GM19239 (cell line): ENCODE measurements at regions not wholly inside any gene's neighbourhood (a gene's known extent, or its start where the extent isn't known, plus 50 kb on each side); places are given as distances from the start of the nearest gene placed in this dataset.

Experiments
- DNase-seq: peaks from one replicate; pipeline ENCODE4 v3.0.0; 2011; ENCODE audit warnings: low spot score; ENCODE audit not compliant: insufficient read length
- FAIRE-seq: peaks from 2 replicates; lab custom pipeline; 2011; peaks lifted over from hg19 to GRCh38; lab: Jason Lieb, UNC

- FAIRE-seq (no peak), DNase-seq (no peak)
These were observed 548.8 kb downstream of the PTPRU start for GRCh38 chr1:29785137-29785527.

- no peak for DNase-seq
- no peak for FAIRE-seq
These were observed 548.2 kb downstream of the PTPRU start for GRCh38 chr1:29784276-29785136.

GRCh38 chr1:29783508-29784275 is 547.4 kb downstream of the PTPRU start:
- FAIRE-seq (no peak), DNase-seq (no peak)

DNA sequence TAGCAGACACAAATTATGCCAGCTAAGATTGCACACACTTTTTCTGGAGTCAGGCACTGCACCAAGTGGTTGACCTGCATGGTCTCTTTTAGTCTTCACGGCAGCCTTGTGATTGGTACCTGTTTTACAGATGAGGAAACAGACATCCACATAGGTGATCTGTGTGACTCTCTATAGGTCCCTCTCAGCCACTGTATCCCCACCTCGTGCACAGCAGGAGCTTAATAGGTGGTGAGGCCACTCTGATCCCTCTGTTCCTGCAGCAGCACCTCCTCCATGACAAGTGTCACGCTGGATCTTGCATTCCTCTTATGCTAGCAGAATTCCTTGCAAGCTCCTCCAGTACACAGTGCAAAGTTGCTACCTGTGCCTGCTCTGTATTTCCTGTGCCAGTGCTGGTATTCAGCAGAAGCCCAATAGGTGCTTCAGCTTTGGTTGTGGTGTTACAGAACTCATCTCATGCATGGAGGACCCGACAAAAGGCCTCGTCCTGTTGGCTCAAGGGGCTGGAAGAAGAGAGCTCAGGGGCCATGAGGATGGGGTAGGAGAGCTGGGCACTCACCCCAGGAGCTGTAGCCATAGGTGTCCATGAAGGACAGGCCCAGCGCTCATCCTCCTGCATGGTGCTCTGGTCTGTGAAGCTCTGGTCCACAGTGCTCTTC is 546.7 kb downstream of the PTPRU start:
- DNase-seq = no peak
- no peak for FAIRE-seq

DNA sequence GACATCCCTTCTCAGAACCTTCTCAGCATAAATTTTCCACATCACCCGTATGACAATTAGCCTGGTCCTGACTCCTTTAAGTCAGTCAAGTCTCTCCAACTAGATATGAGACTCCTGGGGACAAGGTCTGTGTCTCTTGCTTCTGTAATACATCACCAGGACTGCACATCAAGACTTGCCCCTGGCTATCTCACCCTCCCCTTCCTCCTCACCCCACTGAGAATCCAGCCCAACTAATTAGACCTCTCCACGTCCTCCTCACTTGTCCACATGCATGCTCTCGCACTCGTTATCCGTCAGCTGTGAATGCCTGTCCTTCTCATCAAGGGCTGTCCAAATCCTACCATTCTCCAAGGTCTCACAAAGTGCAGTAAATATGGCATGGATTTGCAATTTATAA is 542.8 kb downstream of the PTPRU start:
- FAIRE-seq = no peak
- DNase-seq = no peak

GRCh38 chr1:29777522-29777921 is 541.2 kb downstream of the PTPRU start:
- no peak for FAIRE-seq
- no peak for DNase-seq

- no peak for FAIRE-seq
- no peak for DNase-seq
These were observed 538.0 kb downstream of the PTPRU start for GRCh38 chr1:29774355-29774754.

DNA sequence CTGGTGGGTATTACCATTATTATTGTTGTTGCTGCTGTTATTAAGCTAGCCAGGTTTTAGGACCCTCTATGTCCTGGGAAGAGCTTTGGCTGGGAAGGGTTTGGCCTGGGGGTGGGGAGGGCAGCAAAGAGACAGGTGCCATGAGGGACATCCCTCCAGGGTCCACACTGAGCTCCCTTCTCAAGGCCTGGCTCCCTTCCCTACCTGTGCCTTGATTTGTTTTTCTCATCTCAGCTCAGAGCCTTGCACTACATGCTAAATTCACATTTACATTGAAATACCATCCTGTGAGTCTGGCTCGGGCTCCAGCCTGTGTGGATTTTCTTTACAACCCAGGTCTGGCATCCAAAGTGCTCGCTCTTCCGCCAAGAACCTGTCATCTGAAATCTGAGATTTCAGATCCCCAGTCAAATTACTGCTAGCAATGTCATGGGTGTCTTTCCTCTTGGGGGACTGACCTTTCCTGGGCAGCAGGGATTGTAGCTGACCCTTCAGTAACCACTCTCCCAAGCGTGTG is 536.3 kb downstream of the PTPRU start:
- DNase-seq (no peak), FAIRE-seq (no peak)

DNA sequence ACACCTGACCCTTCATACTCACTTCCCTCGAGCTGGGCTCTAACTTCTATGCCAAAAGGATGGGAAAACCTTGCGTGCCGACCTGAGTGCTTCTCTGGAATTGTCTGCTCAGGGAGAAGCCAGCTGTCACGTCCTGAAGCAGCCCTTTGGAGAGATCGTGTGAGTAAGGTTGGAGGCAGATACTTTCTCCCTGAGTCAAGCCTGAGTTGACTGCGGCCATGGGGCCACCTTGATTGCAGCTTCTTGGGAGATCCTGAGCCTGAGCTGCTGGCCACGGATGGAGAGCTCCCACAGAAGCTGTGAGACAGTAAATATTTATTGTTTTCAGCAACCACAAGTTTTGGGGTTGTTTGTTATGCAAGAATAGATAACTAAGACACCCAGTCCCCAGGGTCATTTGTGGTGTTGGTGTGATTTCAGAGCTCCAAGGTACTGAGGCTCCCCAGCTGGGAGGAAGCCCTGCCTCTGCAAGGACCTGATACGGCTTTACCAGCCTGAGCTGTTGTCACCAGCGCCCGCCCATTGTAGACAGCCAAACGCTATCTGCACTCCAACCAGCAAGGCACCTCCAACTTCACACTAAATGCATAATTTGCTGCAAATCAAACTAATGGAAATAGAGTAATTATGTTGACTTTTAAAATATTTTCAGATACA is 531.6 kb downstream of the PTPRU start:
- FAIRE-seq = no peak
- DNase-seq = no peak

GRCh38 chr1:29767088-29767685 is 530.9 kb downstream of the PTPRU start:
- no peak for DNase-seq
- FAIRE-seq = no peak

GRCh38 chr1:29762635-29763034 is 526.3 kb downstream of the PTPRU start:
- FAIRE-seq (no peak), DNase-seq (no peak)

DNA sequence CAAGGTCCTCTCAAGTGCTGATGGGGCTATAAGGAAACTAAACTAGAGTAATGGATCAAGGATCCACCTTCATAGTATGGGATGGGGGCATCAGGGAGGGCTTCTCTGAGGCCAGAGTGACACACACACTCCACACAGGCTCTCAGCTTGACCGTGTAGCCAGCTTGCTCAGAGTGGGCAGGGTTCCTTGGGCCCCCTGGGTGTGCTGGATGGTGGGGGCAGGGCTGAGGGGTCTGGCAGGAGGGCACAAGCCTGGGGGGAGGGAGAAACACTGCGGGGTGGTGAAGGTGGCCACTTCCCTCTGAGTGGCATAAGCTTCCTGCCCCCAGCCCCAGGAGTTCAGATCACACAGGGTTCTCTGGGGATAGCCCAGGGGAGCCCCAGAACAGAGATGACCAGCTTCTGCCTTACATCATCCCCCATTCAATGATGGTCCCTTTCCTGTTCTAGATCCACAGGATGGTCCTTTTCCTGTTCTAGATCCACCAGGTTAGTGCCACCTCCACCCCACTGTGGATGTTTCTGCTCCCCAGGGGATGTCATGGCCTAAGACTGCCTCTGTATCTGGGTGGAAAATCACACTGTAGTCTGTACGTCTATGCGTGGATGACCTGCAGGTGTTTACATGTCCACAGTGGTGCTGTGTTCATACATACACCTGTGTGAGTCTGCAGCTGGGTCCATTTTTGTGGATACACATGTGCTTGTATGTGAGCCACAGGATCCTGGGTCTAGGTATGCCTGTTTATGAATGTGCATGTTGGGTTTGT is 525.0 kb downstream of the PTPRU start:
- FAIRE-seq = no peak

DNA sequence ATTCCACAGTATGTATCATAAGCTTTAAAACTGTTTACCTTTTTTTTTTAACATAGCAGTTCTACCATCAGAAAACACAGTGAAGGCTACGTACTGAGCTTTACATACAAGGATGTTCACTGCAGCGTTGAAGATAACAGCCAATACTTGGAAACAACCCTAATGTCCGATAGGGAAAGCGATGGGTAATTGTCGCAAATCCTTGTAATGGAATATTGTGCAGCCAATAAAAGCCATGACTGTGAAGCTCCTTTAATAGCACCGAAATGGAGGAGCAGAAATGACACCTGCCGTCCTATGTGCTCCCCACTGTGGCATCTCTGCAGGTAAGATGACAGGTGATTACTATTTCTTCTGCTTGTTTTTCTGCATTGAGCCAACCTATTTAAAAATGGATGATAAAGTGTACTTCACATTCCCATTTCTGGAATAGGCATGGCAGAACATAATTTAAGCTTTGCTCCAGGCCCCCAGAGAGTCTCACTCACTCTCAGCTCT is 523.8 kb downstream of the PTPRU start:
- FAIRE-seq = no peak

More for the DNA sequence above, 525.0 kb downstream of the PTPRU start:
- DNase-seq = no peak

DNA sequence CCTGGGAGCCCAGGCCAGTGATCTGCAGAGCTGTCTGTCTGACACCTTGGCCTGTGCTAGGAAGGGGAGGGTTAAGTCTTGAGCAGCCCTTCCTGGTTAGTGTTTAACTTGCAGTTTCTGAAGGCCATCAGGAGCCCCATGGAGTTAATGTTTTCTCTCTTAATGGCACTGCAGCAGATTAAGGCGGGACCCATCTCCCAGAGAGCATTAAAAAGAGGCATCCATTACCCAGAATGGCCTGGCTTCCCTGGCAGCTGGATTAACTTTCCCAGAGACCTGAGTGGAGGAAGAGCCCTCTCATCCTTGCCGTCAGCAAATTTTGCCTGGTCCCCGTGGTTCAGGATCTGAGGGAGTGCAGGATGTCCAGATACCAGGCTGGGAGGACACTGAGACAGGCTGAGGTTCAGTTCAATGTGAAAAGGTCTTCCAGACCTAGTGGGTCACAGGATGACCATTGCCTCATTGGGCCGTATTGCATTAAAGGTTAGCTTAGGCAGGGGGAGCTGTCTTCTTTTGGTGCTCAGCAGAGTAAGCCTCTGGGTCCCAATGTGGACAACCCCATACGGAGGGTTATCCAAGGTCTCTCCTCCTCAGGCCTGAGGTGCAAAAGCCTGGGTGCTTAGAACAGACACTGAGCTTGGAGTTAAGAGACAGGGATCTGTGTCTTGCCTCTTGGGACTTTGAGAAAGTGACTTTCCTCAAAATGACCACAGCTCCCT is 522.6 kb downstream of the PTPRU start:
- FAIRE-seq (peak; percentile 80), DNase-seq (no peak)

More for the DNA sequence above, 523.8 kb downstream of the PTPRU start:
- DNase-seq = no peak

GRCh38 chr1:29757866-29758780 is 521.8 kb downstream of the PTPRU start:
- no peak for FAIRE-seq
- no peak for DNase-seq

DNA sequence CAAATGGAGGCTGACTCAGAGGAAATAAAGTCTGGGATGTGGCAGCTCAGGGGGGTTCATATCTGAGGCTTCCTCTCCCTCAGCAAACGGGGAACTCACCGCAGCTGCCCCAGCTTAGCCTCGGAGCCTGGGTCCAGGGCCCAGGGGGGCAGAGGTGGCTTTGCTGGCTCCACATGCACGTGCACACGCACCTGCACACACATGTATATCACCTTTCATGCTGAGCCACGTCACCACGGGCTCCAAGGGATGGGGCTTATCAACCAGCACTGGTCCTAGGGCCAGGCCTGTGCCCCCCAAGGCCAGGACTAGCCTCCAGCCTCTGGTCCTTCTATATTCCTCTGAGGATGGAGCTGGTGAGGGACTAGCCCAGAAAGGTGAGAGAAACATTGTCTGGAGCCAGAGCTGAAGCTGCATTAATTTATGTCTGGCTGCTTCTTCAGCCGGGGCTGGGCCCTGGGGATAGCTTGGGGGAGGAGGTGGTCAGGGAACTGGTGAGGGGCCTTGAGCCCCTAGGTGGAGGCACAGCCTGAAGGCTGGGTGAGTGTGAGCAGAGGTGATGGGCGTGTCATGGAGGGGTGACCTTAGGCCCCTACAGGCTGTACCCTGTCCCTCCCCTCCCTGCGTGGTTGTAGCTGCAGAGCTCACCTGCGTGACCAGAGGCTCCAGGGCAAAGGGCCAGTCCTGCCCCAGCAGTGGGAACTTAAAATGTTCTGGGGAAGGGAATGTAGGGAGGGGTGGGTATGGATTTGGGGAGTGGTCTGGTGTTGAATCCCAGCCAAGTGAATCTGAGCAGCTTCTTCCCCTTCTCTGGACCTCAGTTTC is 520.8 kb downstream of the PTPRU start:
- FAIRE-seq (no peak), DNase-seq (no peak)
